ENCODE measurements at regions not wholly inside any gene's neighbourhood (a gene's known extent, or its start where the extent isn't known, plus 50 kb on each side); places are given as distances from the start of the nearest gene placed in this dataset.

DNA sequence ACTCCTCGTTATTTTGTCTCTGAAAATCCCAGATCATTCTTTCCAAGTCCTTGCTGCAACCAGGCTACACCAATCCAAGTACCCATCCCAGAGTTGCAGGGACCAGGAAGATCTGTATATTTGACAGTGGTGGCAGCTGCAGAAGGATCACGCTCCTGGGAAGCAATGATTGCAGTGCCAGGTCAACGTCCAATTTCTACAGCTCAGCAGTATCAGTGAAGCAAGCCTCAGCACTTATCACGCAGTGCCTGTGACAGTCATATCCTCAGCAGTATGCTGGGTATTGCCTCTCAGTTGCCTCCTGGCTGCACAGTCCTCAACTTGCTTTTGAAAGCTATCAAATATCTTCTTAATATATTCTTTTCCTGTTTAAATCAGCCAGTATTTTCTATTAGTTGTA lies 66.7 kb downstream of the BARHL2 start:
- Mint-ChIP-seq H3K36me3 (ENCODE audit: insufficient read depth) (no peaks in the 10 kb centered on the region), H3K9me3 (peaks cover 0 to 2% of the 10 kb centered on the region in 2 donors), H3K27me3 (peaks cover 11 to 23% of the 10 kb centered on the region in 2 donors), H3K4me3 (no peak overlapping the region), H3K27ac (no peak overlapping the region), H3K4me1 (ENCODE audit: low read depth in 2 of 2) (no peaks in the 10 kb centered on the region)
- DNase-seq: no peak
- ATAC-seq (replicated peaks): no peak

DNA sequence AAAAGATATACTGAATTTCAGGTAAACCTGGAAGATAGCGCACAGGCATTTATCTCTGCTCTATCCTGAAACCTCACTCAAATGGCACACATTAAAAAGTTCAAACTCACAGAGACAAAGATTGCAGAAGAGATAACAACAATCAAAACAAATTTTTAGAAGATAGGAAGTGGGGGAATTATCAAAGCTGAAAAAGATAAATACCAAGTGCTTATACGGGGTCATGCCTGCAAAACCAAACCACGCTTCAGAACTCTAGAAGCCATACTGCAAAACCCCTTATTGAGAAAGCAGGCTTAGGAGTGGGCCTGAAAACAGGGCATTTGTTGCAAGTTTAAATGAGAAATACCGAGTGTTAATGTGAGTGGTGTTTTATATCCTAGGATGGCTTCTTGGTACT lies 76.8 kb downstream of the BARHL2 start:
- Mint-ChIP-seq H3K9me3 (no peaks in the 10 kb centered on the region), H3K4me3 (no peak overlapping the region), H3K27ac (no peak overlapping the region), H3K4me1 (ENCODE audit: low read depth in 2 of 2) (no peaks in the 10 kb centered on the region), H3K27me3 (peaks cover 26% of the 10 kb centered on the region in 2 donors), H3K36me3 (ENCODE audit: insufficient read depth) (no peaks in the 10 kb centered on the region)
- ATAC-seq (replicated peaks) (no peak), DNase-seq (no peak)

GRCh38 chr1:90622666-90623065 lies 94.4 kb downstream of the BARHL2 start:
- ATAC-seq (replicated peaks): no peak
- H3K9me3 Mint-ChIP-seq: peaks cover 0 to 1% of the 10 kb centered on the region in 2 donors
- H3K4me3 Mint-ChIP-seq: no peak overlapping the region
- no peaks in the 10 kb centered on the region for H3K36me3 Mint-ChIP-seq (ENCODE audit: insufficient read depth)
- H3K4me1 Mint-ChIP-seq (ENCODE audit: low read depth in 2 of 2): no peaks in the 10 kb centered on the region
- no peak for DNase-seq
- no peak overlapping the region for H3K27ac Mint-ChIP-seq
- H3K27me3 Mint-ChIP-seq: peaks cover 19 to 33% of the 10 kb centered on the region in 2 donors

DNA sequence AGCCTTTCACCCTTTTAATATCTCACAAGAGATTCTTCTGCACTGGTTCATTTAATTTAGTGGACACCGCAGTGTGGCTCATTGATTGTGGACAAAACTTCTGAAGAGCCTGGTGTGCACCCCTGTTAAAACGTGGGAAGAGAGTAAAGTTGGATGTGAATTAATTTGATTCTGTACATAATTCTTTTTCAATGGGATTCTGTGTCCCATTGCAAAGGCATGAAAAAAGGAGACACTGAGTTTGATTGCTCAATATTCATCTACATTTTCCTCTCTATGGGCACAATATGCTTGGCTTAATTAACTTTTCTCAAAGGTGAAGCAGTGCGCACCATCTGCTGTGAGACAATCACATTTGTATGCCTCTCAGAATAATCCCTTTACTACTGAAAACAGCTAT lies 95.1 kb downstream of the BARHL2 start:
- no peaks in the 10 kb centered on the region for H3K36me3 Mint-ChIP-seq (ENCODE audit: insufficient read depth)
- H3K27ac Mint-ChIP-seq: no peak overlapping the region
- ATAC-seq (replicated peaks) (no peak), DNase-seq (no peak)
- no peaks in the 10 kb centered on the region for H3K4me1 Mint-ChIP-seq (ENCODE audit: low read depth in 2 of 2)
- peaks cover 19 to 32% of the 10 kb centered on the region in 2 donors for H3K27me3 Mint-ChIP-seq
- no peak overlapping the region for H3K4me3 Mint-ChIP-seq
- peaks cover 0 to 1% of the 10 kb centered on the region in 2 donors for H3K9me3 Mint-ChIP-seq

DNA sequence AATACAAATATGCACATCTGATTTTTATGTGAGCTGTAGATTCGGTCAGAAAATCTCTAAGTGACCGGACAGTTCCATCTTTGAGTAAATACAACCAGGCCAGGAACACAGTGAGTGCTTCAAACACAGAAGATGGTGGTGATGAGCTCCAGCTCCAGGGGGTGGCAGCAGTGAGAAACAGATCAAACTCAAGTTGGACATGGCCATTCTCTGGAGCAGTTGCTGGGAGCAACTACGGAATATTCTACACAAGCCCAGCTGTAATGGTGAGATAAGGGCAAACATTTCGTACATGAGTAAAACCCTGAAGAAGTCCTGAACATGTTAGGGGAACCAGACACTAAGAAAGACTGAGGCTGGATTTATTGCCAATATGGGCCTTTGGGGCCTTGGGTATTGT lies 100.7 kb downstream of the BARHL2 start:
- DNase-seq: no peak
- H3K9me3 Mint-ChIP-seq: peaks cover 0 to under 1% of the 10 kb centered on the region in 2 donors
- no peak for ATAC-seq (replicated peaks)
- H3K4me1 Mint-ChIP-seq (ENCODE audit: low read depth in 2 of 2): peaks cover 0 to 3% of the 10 kb centered on the region in 2 donors
- no peak overlapping the region for H3K4me3 Mint-ChIP-seq
- no peak overlapping the region for H3K27ac Mint-ChIP-seq
- no peaks in the 10 kb centered on the region for H3K36me3 Mint-ChIP-seq (ENCODE audit: insufficient read depth)
- peaks cover 17 to 29% of the 10 kb centered on the region in 2 donors for H3K27me3 Mint-ChIP-seq

DNA sequence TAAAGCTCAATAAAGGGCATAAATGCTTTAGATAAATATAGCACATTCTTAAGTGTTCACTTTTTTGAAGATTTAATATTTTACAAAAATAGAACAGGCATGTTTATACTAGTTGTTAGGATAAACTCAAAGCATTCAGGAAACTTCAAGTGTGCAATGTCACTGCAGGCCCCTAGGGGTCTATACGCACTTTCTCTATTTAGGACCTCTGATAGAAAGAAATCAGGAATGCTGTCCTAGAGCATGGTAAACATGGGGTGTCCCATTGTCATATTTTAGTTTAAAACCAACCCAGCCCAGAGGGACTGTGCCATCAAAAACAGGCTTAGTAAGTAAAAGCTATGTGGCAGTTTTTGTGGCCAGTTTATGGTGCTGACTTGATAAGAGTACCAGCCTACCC lies 102.2 kb downstream of the BARHL2 start:
- no peak for ATAC-seq (replicated peaks)
- no peak overlapping the region for H3K4me3 Mint-ChIP-seq
- no peaks in the 10 kb centered on the region for H3K36me3 Mint-ChIP-seq (ENCODE audit: insufficient read depth)
- H3K27ac Mint-ChIP-seq: no peak overlapping the region
- H3K27me3 Mint-ChIP-seq: peaks cover 8 to 24% of the 10 kb centered on the region in 2 donors
- no peak for DNase-seq
- H3K4me1 Mint-ChIP-seq (ENCODE audit: low read depth in 2 of 2): peaks cover 0 to 3% of the 10 kb centered on the region in 2 donors
- no peaks in the 10 kb centered on the region for H3K9me3 Mint-ChIP-seq

DNA sequence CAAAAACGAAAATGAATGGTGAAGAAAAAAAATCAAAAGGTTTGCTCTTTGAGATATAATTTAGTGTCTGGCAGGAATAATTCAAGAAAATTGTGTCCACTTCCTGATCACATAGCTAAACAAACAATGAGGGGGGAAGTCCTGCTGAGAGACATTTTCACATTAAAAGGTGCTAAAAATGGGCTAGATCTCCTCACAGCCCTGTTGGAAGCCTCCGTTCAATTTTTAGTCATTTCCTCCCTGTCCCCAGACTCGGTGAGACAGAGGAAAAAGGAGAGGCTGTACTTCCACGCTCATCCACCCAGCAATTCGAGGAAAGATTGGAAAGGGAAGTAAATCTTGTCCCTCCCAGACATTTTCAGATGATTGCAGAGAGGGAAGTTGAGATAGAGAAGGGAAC lies 103.7 kb downstream of the BARHL2 start:
- ATAC-seq (replicated peaks) (no peak), DNase-seq (no peak)
- H3K27me3 Mint-ChIP-seq: peaks cover 8 to 13% of the 10 kb centered on the region in 2 donors
- H3K27ac Mint-ChIP-seq: no peak overlapping the region
- no peaks in the 10 kb centered on the region for H3K9me3 Mint-ChIP-seq
- H3K4me1 Mint-ChIP-seq (ENCODE audit: low read depth in 2 of 2): peaks cover 0 to 3% of the 10 kb centered on the region in 2 donors
- H3K4me3 Mint-ChIP-seq: no peak overlapping the region
- no peaks in the 10 kb centered on the region for H3K36me3 Mint-ChIP-seq (ENCODE audit: insufficient read depth)

- Mint-ChIP-seq H3K36me3 (ENCODE audit: insufficient read depth) (no peaks in the 10 kb centered on the region), H3K9me3 (no peaks in the 10 kb centered on the region), H3K4me1 (ENCODE audit: low read depth in 2 of 2) (peaks cover 0 to 3% of the 10 kb centered on the region in 2 donors), H3K27me3 (peaks cover 8 to 17% of the 10 kb centered on the region in 2 donors), H3K27ac (no peak overlapping the region), H3K4me3 (no peak overlapping the region)
- DNase-seq (no peak), ATAC-seq (replicated peaks) (no peak)
Measured at GRCh38 chr1:90612033-90612432, 105.1 kb downstream of the BARHL2 start.

GRCh38 chr1:90607736-90608135 lies 109.4 kb downstream of the BARHL2 start:
- peaks cover 0 to 8% of the 10 kb centered on the region in 2 donors for H3K27me3 Mint-ChIP-seq
- H3K4me1 Mint-ChIP-seq (ENCODE audit: low read depth in 2 of 2): no peaks in the 10 kb centered on the region

DNA sequence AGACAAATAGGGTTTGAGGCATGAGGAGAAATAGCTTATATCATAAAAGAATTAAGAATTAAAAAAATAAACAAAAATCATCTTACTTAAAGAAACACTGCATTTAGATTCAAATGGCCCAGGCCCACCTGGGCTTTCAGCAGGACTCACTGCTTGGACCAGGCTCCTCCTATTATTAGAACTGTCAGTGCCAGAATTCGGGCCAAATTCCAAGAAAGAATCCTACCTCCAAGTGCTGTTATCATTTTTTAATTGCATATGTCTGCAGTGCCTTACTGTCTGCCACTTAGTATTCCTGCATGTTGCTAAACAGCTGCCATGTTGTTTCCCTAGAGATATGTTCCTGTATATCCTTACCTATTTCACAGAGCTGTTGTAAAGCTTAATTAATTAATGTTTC lies 112.0 kb downstream of the BARHL2 start:
- Mint-ChIP-seq H3K36me3 (ENCODE audit: insufficient read depth) (no peaks in the 10 kb centered on the region), H3K27ac (no peak overlapping the region), H3K4me1 (ENCODE audit: low read depth in 2 of 2) (no peaks in the 10 kb centered on the region), H3K9me3 (no peaks in the 10 kb centered on the region), H3K27me3 (peaks cover 0 to 8% of the 10 kb centered on the region in 2 donors), H3K4me3 (no peak overlapping the region)
- ATAC-seq (replicated peaks) (no peak), DNase-seq (no peak)

More at GRCh38 chr1:90607736-90608135, 109.4 kb downstream of the BARHL2 start:
- H3K36me3 Mint-ChIP-seq (ENCODE audit: insufficient read depth): no peaks in the 10 kb centered on the region
- no peak for DNase-seq
- no peak overlapping the region for H3K27ac Mint-ChIP-seq
- no peak overlapping the region for H3K4me3 Mint-ChIP-seq
- H3K9me3 Mint-ChIP-seq: no peaks in the 10 kb centered on the region
- ATAC-seq (replicated peaks): no peak

DNA sequence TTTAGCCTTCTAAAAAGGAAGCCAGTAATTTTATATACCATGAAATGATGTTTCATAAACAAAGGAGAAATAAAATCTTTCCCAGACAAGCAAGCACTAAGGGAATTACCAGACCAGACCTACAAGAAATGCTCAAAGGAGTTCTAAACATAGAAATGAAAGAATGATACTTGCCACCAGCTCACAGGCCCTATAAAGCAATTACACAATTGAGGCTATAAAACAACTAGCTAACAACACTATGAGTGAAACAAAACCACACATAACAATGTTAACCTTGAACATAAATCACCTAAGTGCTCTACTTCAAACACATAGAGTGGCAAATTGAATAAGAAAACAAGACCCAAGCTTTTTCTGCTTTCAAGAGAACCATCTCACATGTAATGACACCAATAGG lies 123.8 kb downstream of the BARHL2 start:
- ATAC-seq (replicated peaks): no peak
- H3K36me3 Mint-ChIP-seq (ENCODE audit: insufficient read depth): no peaks in the 10 kb centered on the region
- no peak overlapping the region for H3K4me3 Mint-ChIP-seq
- peaks cover 2 to 9% of the 10 kb centered on the region in 2 donors for H3K9me3 Mint-ChIP-seq
- H3K4me1 Mint-ChIP-seq (ENCODE audit: low read depth in 2 of 2): no peaks in the 10 kb centered on the region
- no peak for DNase-seq
- no peak overlapping the region for H3K27ac Mint-ChIP-seq
- H3K27me3 Mint-ChIP-seq: peaks cover 44 to 47% of the 10 kb centered on the region in 2 donors

GRCh38 chr1:90591970-90592356 lies 125.1 kb downstream of the BARHL2 start:
- H3K4me1 Mint-ChIP-seq (ENCODE audit: low read depth in 2 of 2): no peaks in the 10 kb centered on the region
- H3K36me3 Mint-ChIP-seq (ENCODE audit: insufficient read depth): no peaks in the 10 kb centered on the region
- H3K27ac Mint-ChIP-seq: no peak overlapping the region
- H3K4me3 Mint-ChIP-seq: no peak overlapping the region
- no peak for DNase-seq
- peaks cover 2 to 7% of the 10 kb centered on the region in 2 donors for H3K9me3 Mint-ChIP-seq
- no peak for ATAC-seq (replicated peaks)
- peaks cover 52 to 54% of the 10 kb centered on the region in 2 donors for H3K27me3 Mint-ChIP-seq

DNA sequence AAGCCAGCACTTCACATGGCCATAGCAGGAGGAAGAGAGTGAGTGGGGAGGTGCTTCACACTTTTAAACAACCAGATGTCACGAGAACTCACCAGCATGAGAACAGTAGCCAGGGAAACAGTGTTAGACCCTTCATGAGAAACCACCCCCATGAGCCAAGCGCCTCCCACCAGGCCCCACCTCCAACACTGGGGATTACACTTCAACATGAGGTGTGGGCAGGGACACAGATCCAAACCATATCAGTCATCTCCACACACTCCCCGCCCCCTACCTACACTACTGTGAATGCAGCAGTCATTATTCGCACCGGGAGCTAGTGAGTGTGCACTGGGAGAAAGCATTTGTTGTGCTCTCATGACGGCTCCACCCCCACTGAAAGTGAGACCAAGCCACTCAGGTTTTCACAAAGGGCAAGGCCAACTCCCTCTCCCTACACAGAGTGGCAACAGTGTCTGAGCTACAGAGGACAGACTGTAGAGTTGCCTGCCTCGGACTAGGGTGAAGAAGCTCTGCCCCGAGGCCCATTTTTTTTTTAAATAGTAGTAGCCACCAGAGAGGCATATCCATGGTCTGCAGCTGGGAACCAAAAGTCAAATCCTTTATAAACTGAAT lies 125.6 kb downstream of the BARHL2 start:
- no peaks in the 10 kb centered on the region for H3K36me3 Mint-ChIP-seq (ENCODE audit: insufficient read depth)
- H3K4me3 Mint-ChIP-seq: no peak overlapping the region
- DNase-seq (no peak), ATAC-seq (replicated peaks) (no peak)
- peaks cover 2 to 7% of the 10 kb centered on the region in 2 donors for H3K9me3 Mint-ChIP-seq
- peaks cover 56 to 59% of the 10 kb centered on the region in 2 donors for H3K27me3 Mint-ChIP-seq
- H3K4me1 Mint-ChIP-seq (ENCODE audit: low read depth in 2 of 2): no peaks in the 10 kb centered on the region
- no peak overlapping the region for H3K27ac Mint-ChIP-seq

GRCh38 chr1:90580176-90580575 lies 136.9 kb downstream of the BARHL2 start:
- DNase-seq (no peak), ATAC-seq (replicated peaks) (no peak)
- Mint-ChIP-seq H3K36me3 (ENCODE audit: insufficient read depth) (peaks cover 3% of the 10 kb centered on the region), H3K4me1 (ENCODE audit: low read depth in 2 of 2) (no peaks in the 10 kb centered on the region), H3K27me3 (peaks cover 9 to 26% of the 10 kb centered on the region in 2 donors), H3K9me3 (no peaks in the 10 kb centered on the region), H3K4me3 (no peak overlapping the region), H3K27ac (no peak overlapping the region)
